HG02938 (cell line): ENCODE measurements at regions not wholly inside any gene's neighbourhood (a gene's known extent, or its start where the extent isn't known, plus 50 kb on each side); places are given as distances from the start of the nearest gene placed in this dataset.
"Not testable (repeated sequence)": the region's sequence is repeated elsewhere in the genome, so short reads cannot be mapped to it uniquely, and the experiment has no call there.

Experiments
- ATAC-seq: cut with Tn5 transposase; IDR thresholded peaks from one replicate; pipeline ENCODE4 v1.9.1; 2021; ENCODE audit warnings: mild to moderate bottlenecking, moderate library complexity; ENCODE audit not compliant: unreplicated experiment

GRCh38 chr1:177646757-177647730 is 322.8 kb downstream of the SEC16B start:
- no peak for ATAC-seq

GRCh38 chr1:177645491-177646190 is 324.2 kb downstream of the SEC16B start:
- ATAC-seq = no peak

GRCh38 chr1:177640687-177641086 is 329.2 kb downstream of the SEC16B start:
- ATAC-seq = no peak

GRCh38 chr1:177634151-177634550 is 335.7 kb downstream of the SEC16B start:
- not testable (repeated sequence) for ATAC-seq

GRCh38 chr1:177632923-177633615 is 336.8 kb downstream of the SEC16B start:
- no peak for ATAC-seq

- no peak for ATAC-seq
These were observed 338.1 kb downstream of the SEC16B start for GRCh38 chr1:177631770-177632169.

GRCh38 chr1:177629526-177629925 is 340.3 kb downstream of the SEC16B start:
- ATAC-seq = no peak

- ATAC-seq = no peak
These were observed 342.5 kb downstream of the SEC16B start for GRCh38 chr1:177627148-177627910.

GRCh38 chr1:177620636-177621190 is 349.1 kb downstream of the SEC16B start:
- no peak for ATAC-seq

GRCh38 chr1:177615251-177615650 is 354.6 kb downstream of the SEC16B start:
- ATAC-seq = no peak

GRCh38 chr1:177611402-177611801 is 358.5 kb downstream of the SEC16B start:
- ATAC-seq = no peak

GRCh38 chr1:177609953-177610352 is 359.9 kb downstream of the SEC16B start:
- no peak for ATAC-seq

GRCh38 chr1:177600936-177601335 is 368.9 kb downstream of the SEC16B start:
- ATAC-seq = no peak

GRCh38 chr1:177600321-177600720 is 369.5 kb downstream of the SEC16B start:
- no peak for ATAC-seq

GRCh38 chr1:177597393-177597792 is 372.5 kb downstream of the SEC16B start:
- no peak for ATAC-seq

- no peak for ATAC-seq
These were observed 373.4 kb downstream of the SEC16B start for GRCh38 chr1:177596485-177596884.

GRCh38 chr1:177593105-177593504 is 376.8 kb downstream of the SEC16B start:
- ATAC-seq = no peak

- no peak for ATAC-seq
These were observed 377.2 kb downstream of the SEC16B start for GRCh38 chr1:177592624-177593023.

GRCh38 chr1:177591155-177591554 is 378.7 kb downstream of the SEC16B start:
- ATAC-seq = no peak

GRCh38 chr1:177589166-177589565 is 380.7 kb downstream of the SEC16B start:
- ATAC-seq = no peak
